Activated T-helper 1 cell treated with anti-CD3 and anti-CD28 coated beads, Interleukin-2, amount 50 U/mL, for 16 hours (primary cell): ENCODE measurements at regions not wholly inside any gene's neighbourhood (a gene's known extent, or its start where the extent isn't known, plus 50 kb on each side); places are given as distances from the start of the nearest gene placed in this dataset.
"Not testable (repeated sequence)": the region's sequence is repeated elsewhere in the genome, so short reads cannot be mapped to it uniquely, and the experiment has no call there.

ENCODE experiments used
- DNase-seq, 2 donors: peaks; one replicate each; pipeline ENCODE4 v3.0.0-alpha.2; 2020; ENCODE audit warnings: low read depth in 1 of 2, low spot score in 1 of 2

- DNase-seq = no peak
These were observed 478.5 kb upstream of the SMARCA2 start for GRCh38 chr9:1536522-1537170.

- no peak for DNase-seq
These were observed 476.8 kb upstream of the SMARCA2 start for GRCh38 chr9:1538301-1538700.

- DNase-seq = no peak
These were observed 475.9 kb upstream of the SMARCA2 start for GRCh38 chr9:1539216-1539615.

GRCh38 chr9:1550636-1551035 is 464.5 kb upstream of the SMARCA2 start:
- DNase-seq = no peak

- no peak for DNase-seq
These were observed 460.8 kb upstream of the SMARCA2 start for GRCh38 chr9:1554081-1555035.

- not testable (repeated sequence) for DNase-seq
These were observed 456.5 kb upstream of the SMARCA2 start for GRCh38 chr9:1558666-1559065.

GRCh38 chr9:1575939-1576338 is 439.2 kb upstream of the SMARCA2 start:
- DNase-seq = no peak

- DNase-seq = no peak
These were observed 434.9 kb upstream of the SMARCA2 start for GRCh38 chr9:1580215-1580614.

- DNase-seq = no peak
These were observed 433.2 kb upstream of the SMARCA2 start for GRCh38 chr9:1581926-1582325.

GRCh38 chr9:1591310-1591709 is 423.8 kb upstream of the SMARCA2 start:
- no peak for DNase-seq

- no peak for DNase-seq
These were observed 416.9 kb upstream of the SMARCA2 start for GRCh38 chr9:1598270-1598669.

- DNase-seq = no peak
These were observed 415.2 kb upstream of the SMARCA2 start for GRCh38 chr9:1599961-1600360.

- DNase-seq = no peak
These were observed 410.1 kb upstream of the SMARCA2 start for GRCh38 chr9:1604942-1605560.

GRCh38 chr9:1606253-1606652 is 408.9 kb upstream of the SMARCA2 start:
- DNase-seq = no peak

GRCh38 chr9:1612886-1613285 is 402.3 kb upstream of the SMARCA2 start:
- no peak for DNase-seq

- DNase-seq = no peak
These were observed 397.7 kb upstream of the SMARCA2 start for GRCh38 chr9:1617419-1617818.

GRCh38 chr9:1619915-1620710 is 395.0 kb upstream of the SMARCA2 start:
- DNase-seq = no peak

- no peak for DNase-seq
These were observed 377.7 kb upstream of the SMARCA2 start for GRCh38 chr9:1637401-1637800.

GRCh38 chr9:1639166-1639565 is 376.0 kb upstream of the SMARCA2 start:
- DNase-seq = no peak

GRCh38 chr9:1647776-1648175 is 367.4 kb upstream of the SMARCA2 start:
- no peak for DNase-seq

GRCh38 chr9:1653282-1653681 is 361.9 kb upstream of the SMARCA2 start:
- no peak for DNase-seq
